Activated T-cell treated with anti-CD3 and anti-CD28 coated beads, Interleukin-2, amount 50 U/mL, for 4 hours (primary cell): ENCODE measurements at regions not wholly inside any gene's neighbourhood (a gene's known extent, or its start where the extent isn't known, plus 50 kb on each side); places are given as distances from the start of the nearest gene placed in this dataset.
A peak's percentile ranks its signal among the peaks of the same experiment; 100 is the strongest.

Source experiments
- ATAC-seq, 2 donors: fragments of 200-7000 bp; cut with Tn5 transposase; one replicate each; pipeline ENCODE4 v1.10.0; 2021
- DNase-seq: peaks from one replicate; pipeline ENCODE4 v3.0.0-alpha.2; 2020
- H3K27me3 Mint-ChIP-seq: one replicate; pipeline ENCODE4 v1.8.0; 2021; ENCODE audit warnings: low read depth, mixed read lengths
- H3K36me3 Mint-ChIP-seq: one replicate; pipeline ENCODE4 v1.8.0; 2022; ENCODE audit warnings: mixed read lengths; ENCODE audit not compliant: insufficient read depth
- H3K4me1 Mint-ChIP-seq: one replicate; pipeline ENCODE4 v1.8.0; 2021; ENCODE audit warnings: low read depth, mixed read lengths
- H3K4me3 Mint-ChIP-seq: one replicate; pipeline ENCODE4 v1.8.0; 2021; ENCODE audit warnings: mild to moderate bottlenecking, moderate library complexity, mixed read lengths
- H3K9me3 Mint-ChIP-seq: one replicate; pipeline ENCODE4 v1.8.0; 2021; ENCODE audit warnings: mixed read lengths

DNA sequence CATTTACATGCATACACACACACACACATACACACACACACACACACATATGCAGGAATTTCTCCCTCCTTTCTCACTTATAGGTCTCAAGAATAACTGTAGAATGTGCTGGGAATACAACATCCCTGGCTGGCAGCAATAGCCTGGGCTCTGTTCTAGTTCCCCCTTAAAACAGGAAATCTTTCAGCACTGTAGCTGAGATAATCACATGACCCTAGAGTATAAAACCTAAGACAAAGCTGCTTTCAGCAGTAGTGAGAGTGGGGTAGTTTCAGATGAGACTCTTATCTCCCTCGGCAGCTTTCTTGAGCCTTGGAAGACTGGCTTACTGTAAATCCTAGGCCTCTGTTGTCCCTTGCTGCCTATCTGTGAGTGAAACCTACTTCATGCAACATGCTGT is 137.4 kb upstream of the AKR1E2 start:
- H3K4me3 Mint-ChIP-seq: no peak overlapping the region
- DNase-seq: no peak
- peaks cover 36% of the 10 kb centered on the region for H3K4me1 Mint-ChIP-seq
- peaks cover 9% of the 10 kb centered on the region for H3K27me3 Mint-ChIP-seq
- no peaks in the 10 kb centered on the region for H3K36me3 Mint-ChIP-seq
- no peaks in the 10 kb centered on the region for H3K9me3 Mint-ChIP-seq
- ATAC-seq: no peak

DNA sequence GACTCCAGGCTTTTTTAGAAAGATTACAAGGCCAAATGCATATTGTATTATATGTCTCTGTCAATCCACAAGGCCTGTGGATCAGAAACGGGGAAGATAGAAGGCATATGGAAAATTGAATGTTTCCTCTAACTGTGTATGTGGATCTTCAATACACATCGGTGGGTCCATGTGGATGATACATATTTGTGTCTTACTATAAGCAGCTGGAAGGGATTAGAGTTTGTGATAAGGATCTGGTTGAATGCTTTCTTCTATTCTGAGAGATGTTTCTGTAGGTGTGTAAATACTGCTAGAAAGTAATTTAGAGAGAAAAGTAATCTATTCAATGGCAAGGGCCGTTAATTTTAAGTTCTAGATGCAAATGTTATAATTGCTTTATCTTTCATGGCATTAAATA is 137.8 kb upstream of the AKR1E2 start:
- ATAC-seq: no peak
- Mint-ChIP-seq H3K9me3 (no peaks in the 10 kb centered on the region), H3K4me1 (peaks cover 36% of the 10 kb centered on the region), H3K27me3 (peaks cover 9% of the 10 kb centered on the region), H3K4me3 (no peak overlapping the region), H3K36me3 (no peaks in the 10 kb centered on the region)
- no peak for DNase-seq

DNA sequence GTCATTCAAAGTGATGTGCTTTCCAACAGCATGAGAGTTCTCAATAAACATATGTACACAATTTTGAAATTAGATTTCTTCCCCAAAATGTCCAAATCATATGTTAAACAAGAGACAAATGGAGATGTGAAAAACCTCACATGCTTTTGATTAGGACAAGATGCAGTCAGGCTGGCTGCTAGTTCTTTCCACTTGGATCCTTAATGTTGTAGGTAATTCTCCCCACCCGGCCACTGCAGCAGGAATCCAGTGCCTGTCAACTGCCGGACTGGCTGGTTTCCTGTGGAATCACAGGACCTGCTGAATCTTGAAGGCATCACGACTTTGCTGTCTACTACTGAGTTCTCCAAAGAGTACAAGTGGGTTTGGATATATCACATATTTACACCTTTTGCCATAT is 138.6 kb upstream of the AKR1E2 start:
- Mint-ChIP-seq H3K4me3 (no peak overlapping the region), H3K9me3 (no peaks in the 10 kb centered on the region), H3K4me1 (peaks cover 36% of the 10 kb centered on the region), H3K27me3 (peaks cover 9% of the 10 kb centered on the region), H3K36me3 (no peaks in the 10 kb centered on the region)
- no peak for DNase-seq
- ATAC-seq: no peak

DNA sequence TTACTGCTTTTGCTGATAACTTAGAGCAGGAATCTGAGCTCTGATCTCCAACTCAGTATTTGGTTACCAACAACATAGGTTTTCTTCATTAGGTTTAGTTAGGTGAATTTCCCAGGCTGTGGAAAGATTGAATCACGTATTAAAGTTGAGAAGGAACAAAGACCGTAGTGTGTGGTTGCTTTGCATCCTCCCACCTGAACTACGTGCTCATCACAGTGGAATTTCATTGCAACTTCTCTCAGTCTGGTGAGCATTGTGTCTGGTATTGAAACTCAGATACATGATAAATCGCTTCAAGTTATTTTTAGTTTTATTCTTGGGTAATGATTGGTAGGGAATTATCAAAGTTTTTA is 139.4 kb upstream of the AKR1E2 start:
- H3K4me1 Mint-ChIP-seq: peaks cover 36% of the 10 kb centered on the region
- ATAC-seq: peak; percentile 81 to 86

DNA sequence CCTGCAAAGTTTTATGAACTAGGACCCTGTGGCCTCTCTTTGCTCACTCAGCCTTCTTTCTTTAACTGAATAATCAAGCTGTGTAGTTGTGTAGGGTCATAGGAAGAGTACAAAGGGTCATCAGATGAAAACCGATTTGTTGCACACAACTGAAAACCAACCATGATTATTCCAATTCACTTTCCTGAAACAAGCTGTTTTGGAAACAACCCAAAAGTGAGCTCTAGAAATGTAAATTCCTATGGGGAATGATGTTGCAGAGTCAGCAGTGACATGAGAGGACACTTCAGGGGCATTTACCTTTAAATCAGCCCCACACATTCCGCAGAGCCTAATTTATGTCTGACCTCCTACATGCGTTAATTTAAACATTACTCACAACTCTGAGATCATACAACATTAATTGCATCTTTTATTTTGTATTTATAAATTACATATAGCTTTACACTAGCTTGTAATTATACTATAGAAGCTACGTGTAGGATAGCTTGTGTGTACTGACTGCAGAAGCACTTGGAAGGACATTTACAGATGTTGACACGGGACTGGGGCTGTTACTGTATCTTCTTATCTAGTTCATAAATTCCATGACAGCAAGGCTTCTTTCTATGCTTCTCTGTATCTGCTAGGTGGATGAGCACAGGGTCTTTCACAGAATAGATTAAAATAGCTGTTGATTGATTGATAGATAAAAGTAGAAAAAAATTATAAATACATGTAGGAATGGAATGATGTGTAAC is 139.9 kb upstream of the AKR1E2 start:
- ATAC-seq (peak in 1 of 2 donors; percentile 61), DNase-seq (no peak)
- H3K9me3 Mint-ChIP-seq: no peaks in the 10 kb centered on the region
- peaks cover 36% of the 10 kb centered on the region for H3K4me1 Mint-ChIP-seq
- no peak overlapping the region for H3K4me3 Mint-ChIP-seq
- peaks cover 9% of the 10 kb centered on the region for H3K27me3 Mint-ChIP-seq
- no peaks in the 10 kb centered on the region for H3K36me3 Mint-ChIP-seq

More for the DNA sequence above, 139.4 kb upstream of the AKR1E2 start:
- no peaks in the 10 kb centered on the region for H3K9me3 Mint-ChIP-seq
- DNase-seq: no peak
- peaks cover 9% of the 10 kb centered on the region for H3K27me3 Mint-ChIP-seq
- peak overlapping the region; percentile 37 for H3K4me3 Mint-ChIP-seq
- no peaks in the 10 kb centered on the region for H3K36me3 Mint-ChIP-seq

DNA sequence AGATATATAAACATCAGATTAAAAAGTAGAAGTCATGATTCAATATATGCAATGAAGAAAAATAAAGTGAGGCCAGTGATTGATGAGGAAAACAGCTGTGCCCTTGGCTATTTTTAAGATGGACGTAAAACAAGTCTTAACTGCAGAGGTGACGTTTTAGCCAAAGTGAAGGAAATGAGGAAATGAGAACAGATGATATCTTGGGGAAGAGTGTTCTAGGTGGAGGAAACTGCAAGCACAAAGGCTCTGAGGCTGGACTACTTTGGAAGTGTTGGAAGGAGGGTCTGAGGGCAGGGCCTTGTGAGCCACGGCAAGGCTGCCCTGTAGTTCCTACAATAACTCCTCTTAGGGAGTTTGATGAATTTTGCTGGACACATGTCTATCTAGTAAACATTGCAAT is 140.5 kb upstream of the AKR1E2 start:
- H3K27me3 Mint-ChIP-seq: peaks cover 9% of the 10 kb centered on the region
- DNase-seq (no peak), ATAC-seq (no peak)
- H3K36me3 Mint-ChIP-seq: no peaks in the 10 kb centered on the region
- H3K9me3 Mint-ChIP-seq: no peaks in the 10 kb centered on the region
- H3K4me3 Mint-ChIP-seq: no peak overlapping the region
- H3K4me1 Mint-ChIP-seq: peaks cover 36% of the 10 kb centered on the region

DNA sequence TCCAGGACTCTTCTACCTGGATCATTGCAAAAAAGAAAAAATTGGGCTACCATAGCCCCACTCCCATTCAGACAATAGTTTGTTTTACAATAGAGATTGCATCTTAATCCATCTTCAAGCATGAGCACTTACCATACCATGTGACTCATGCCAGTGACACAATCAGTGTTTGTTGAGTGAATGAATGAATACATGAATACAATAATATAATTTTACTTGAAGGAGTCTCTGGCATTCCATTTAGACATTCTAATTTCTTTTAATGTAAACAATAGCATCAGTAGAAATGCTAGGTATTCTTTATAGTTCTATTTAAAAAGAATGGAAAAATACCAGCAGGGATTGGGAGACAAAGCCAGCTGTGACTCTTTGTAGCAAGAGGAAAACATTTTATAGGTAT is 141.6 kb upstream of the AKR1E2 start:
- Mint-ChIP-seq H3K9me3 (no peaks in the 10 kb centered on the region), H3K27me3 (peaks cover 9% of the 10 kb centered on the region), H3K4me1 (peaks cover 36% of the 10 kb centered on the region), H3K4me3 (no peak overlapping the region), H3K36me3 (no peaks in the 10 kb centered on the region)
- DNase-seq (no peak), ATAC-seq (no peak)

DNA sequence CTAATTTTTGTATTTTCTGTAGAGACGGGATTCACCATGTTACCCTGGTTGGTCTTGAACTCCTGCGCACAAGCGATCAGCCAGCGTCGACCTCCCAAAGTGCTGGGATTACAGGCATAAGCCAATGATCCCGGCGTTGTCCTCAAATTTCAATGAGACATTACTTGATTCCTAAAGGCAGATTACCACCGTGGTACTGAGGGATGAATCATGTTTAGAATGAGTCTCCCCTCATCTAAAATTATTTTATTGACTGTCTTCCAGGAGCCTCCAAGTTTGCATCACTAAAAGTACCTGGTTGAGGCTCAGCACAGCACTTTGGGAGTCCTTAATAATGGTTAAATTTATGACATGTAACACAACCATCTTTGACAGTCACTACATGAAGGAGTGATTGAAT is 142.2 kb upstream of the AKR1E2 start:
- peaks cover 35% of the 10 kb centered on the region for H3K4me1 Mint-ChIP-seq
- H3K9me3 Mint-ChIP-seq: no peaks in the 10 kb centered on the region
- peaks cover 9% of the 10 kb centered on the region for H3K27me3 Mint-ChIP-seq
- no peak overlapping the region for H3K4me3 Mint-ChIP-seq
- no peak for ATAC-seq
- no peak for DNase-seq
- H3K36me3 Mint-ChIP-seq: no peaks in the 10 kb centered on the region

DNA sequence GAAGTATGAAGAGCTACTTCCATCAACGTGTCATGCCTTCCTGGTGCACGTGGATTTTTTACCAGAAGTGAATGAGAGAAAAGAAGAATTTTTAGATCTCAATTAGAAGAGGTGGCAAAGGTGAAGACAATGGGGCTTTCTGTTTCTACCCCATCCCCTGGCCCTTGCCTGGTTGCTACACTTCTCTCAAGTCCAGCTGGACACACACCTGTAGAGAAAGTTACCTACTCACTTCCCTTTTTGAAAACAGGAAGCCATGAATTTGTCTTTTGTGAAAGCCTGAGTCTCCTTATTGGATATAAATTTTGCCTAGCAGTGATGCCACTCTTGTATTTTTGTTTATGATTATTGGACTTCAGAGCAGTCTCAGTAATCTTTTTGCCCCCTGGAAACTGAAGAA is 142.9 kb upstream of the AKR1E2 start:
- peaks cover 28% of the 10 kb centered on the region for H3K4me1 Mint-ChIP-seq
- DNase-seq (no peak), ATAC-seq (no peak)
- H3K4me3 Mint-ChIP-seq: no peak overlapping the region
- H3K27me3 Mint-ChIP-seq: peaks cover 9% of the 10 kb centered on the region
- H3K9me3 Mint-ChIP-seq: no peaks in the 10 kb centered on the region
- H3K36me3 Mint-ChIP-seq: no peaks in the 10 kb centered on the region

DNA sequence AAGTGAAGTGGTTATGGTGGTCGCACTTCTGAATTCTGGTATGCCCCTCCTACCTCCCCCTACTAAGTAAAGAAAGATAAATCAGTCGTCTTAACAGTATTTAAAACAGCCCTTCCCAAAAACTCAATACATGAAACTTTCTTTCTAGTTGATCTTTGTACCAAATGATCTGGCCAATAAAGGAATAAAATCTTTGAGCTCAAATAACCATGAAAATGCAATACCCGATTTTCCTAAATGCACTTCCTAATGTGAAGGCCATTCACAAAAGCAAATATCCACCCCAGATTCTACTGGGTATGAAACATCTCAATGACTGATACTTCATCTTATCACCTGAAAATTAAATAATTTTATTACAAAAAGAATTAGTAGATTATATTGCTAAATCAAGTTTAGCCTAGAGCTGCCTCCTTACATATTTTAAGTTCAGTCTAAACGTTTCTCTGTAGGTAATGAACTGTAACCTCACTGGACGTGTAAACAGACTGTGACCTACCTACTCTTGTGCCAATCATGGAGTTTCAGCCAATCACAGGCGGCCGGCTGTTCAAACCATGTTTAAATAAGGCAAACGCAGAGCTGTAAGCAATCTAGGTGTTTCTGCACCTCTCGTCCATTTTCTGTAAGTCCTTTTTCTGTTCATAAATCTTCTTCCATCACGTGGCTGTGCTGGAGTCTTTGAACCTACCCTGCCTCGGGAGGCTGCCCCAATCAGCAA is 146.9 kb upstream of the AKR1E2 start:
- no peaks in the 10 kb centered on the region for H3K4me1 Mint-ChIP-seq
- DNase-seq (no peak), ATAC-seq (no peak)
- H3K36me3 Mint-ChIP-seq: no peaks in the 10 kb centered on the region
- no peak overlapping the region for H3K4me3 Mint-ChIP-seq
- H3K27me3 Mint-ChIP-seq: peaks cover 23% of the 10 kb centered on the region
- no peaks in the 10 kb centered on the region for H3K9me3 Mint-ChIP-seq

DNA sequence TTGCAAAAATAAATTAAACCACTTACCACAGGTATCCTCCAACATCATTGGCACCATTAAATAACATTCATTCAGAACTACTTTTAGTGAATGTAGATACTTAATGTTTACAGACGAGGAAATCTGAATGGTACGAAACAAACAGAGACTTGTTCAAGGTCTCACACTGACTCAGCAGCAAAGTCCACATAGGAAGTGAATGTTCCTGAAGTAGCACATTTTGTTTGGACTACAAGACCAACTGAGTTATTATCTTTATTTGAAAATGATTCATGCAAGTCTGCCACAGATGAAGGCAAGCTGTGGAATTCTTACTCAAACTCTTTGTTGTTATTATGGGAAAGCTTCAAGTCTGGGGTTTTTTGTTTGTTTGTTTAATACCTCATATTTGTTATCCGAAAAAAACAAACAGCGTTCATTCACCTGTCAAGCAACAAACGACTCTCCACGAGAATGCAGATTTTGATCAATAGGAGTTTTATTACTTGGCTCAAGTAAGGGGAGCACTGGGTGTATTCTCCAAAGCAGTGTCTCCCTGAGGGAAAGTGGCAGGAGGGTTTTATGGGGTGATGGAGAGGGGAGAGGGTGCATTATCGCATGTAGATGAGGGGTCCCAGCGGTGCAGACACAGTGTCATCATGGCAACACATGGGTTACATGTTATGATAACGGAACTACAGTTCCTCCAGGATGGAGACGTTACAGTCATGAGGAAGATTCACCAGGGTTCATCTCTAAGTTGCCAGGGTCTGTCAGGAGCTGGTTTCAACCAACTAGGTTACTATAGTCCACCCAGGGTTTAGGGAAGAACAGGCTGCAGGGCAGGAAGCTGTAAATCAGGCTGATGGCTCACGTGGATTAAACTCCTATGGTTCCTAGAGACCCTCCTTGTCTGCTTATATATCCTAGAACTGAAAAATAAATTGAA is 147.7 kb upstream of the AKR1E2 start:
- Mint-ChIP-seq H3K4me3 (no peak overlapping the region), H3K9me3 (no peaks in the 10 kb centered on the region), H3K4me1 (no peaks in the 10 kb centered on the region), H3K27me3 (peaks cover 25% of the 10 kb centered on the region), H3K36me3 (no peaks in the 10 kb centered on the region)
- ATAC-seq: no peak
- no peak for DNase-seq

DNA sequence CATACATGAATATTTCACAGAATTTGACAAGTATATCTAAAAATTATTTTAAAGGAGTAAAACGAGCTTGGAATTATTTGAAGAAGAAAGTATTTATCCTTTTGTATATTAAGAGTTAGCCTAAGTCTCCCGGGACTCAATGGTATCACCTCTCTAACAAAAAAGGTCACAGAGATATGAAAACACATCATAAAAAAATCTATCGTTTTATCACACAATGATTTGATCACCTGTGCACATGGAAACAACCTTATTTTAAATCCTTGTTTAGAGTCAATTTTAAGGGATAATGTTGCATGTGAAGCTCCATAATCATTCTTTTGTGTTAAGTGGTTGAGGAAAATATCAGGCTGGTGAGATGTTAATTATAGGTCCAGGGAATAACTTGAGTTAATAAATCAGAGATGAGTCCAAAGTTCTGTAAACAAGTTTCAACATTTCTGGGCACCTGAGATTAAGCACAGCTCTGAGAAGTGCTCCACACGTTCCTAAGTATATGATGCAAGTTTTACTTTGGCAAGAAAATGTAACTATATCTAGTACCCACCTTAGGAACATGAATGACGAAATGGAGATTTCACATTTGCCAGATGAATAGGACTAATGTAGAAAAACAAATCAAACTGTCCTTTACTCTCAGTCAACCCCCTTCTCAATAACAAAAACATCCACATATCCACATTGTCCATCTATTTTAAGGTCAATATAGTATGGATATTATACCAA is 148.5 kb upstream of the AKR1E2 start:
- Mint-ChIP-seq H3K4me3 (no peak overlapping the region), H3K9me3 (no peaks in the 10 kb centered on the region), H3K4me1 (no peaks in the 10 kb centered on the region), H3K27me3 (peaks cover 25% of the 10 kb centered on the region), H3K36me3 (no peaks in the 10 kb centered on the region)
- ATAC-seq (no peak), DNase-seq (no peak)

DNA sequence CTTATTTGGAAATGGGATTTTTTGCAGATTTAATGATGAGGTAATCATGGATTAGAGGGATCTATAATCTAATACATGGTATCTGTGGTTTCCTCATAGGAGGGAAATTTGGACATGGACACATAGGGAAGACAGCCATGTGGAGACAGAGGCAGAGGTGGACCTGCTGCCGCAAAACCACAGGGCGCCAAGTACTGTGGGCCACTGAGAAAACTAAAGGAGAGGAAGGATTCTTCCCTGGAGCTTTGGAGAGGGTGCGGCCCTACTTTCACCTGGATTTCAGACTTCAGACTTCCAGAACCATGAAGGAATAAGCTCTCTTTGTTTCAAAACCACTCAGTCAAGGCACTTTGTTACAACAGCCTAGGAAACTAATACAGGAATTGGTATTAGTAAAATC is 149.4 kb upstream of the AKR1E2 start:
- no peak for DNase-seq
- Mint-ChIP-seq H3K36me3 (no peaks in the 10 kb centered on the region), H3K9me3 (no peaks in the 10 kb centered on the region)

DNA sequence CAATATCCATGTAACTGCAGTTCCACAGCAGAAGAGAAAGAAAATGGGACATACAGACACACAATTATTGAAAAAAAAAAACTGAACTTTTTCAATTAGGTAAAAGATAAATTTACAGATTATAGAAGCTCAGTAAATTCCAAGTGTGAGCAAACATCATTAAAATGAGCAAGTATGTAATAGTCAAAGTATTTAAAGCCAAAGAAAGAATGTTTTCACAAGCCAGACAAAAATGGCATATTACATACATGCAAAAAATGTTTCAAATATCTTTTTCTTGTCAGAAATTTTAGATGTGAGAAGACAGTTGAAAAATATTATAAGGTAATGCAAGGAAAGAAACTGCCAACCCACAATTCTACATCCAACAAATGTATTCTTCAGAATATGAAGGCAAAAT is 150.2 kb upstream of the AKR1E2 start:
- DNase-seq (no peak), ATAC-seq (no peak)
- no peak overlapping the region for H3K4me3 Mint-ChIP-seq
- no peaks in the 10 kb centered on the region for H3K4me1 Mint-ChIP-seq
- H3K36me3 Mint-ChIP-seq: no peaks in the 10 kb centered on the region
- peaks cover 31% of the 10 kb centered on the region for H3K27me3 Mint-ChIP-seq
- no peaks in the 10 kb centered on the region for H3K9me3 Mint-ChIP-seq

More for the DNA sequence above, 149.4 kb upstream of the AKR1E2 start:
- no peak for ATAC-seq
- Mint-ChIP-seq H3K4me3 (no peak overlapping the region), H3K27me3 (peaks cover 27% of the 10 kb centered on the region), H3K4me1 (no peaks in the 10 kb centered on the region)
